K562 (cell line): ENCODE measurements at regions not wholly inside any gene's neighbourhood (a gene's known extent, or its start where the extent isn't known, plus 50 kb on each side); places are given as distances from the start of the nearest gene placed in this dataset.

Experiments used
- ATAC-seq: fragments of 200-7000 bp; cut with Tn5 transposase; 3 replicates; pipeline ENCODE4 v1.9.1; 2020; ENCODE audit warnings: moderate library complexity
- BruUV-seq: library from RNA; stranded (reverse); fragments of 400-500 nt; replicated peaks from 2 replicates; lab custom pipeline; 2021; lab: Mats Ljungman, UMichigan
- CTCF ChIA-PET: fragments of 300-600 bp; formaldehyde crosslinking; extraction: SDS; loops from one replicate; lab custom pipeline; 2021; ENCODE audit warnings: low intra/inter-chr PET ratio; lab: Yijun Ruan, JAX
- POLR2A ChIA-PET: fragments of 300-600, 350-650 bp; sonication (Branson Sonifier 250); formaldehyde crosslinking; extraction: SDS; loops from one replicate; lab custom pipeline; 2021; ENCODE audit warnings: antibody characterized with exemption, inconsistent platforms; lab: Yijun Ruan, JAX
- DNase-seq, 4 experiments: peaks; one replicate each; pipeline versions ENCODE4 v3.0.0 to v3.0.0-alpha.2; 2011 to 2018; ENCODE audit warnings: low spot score in 3 of 4, mixed read lengths in 3 of 4; ENCODE audit errors: extremely low read depth in 1 of 4
- FAIRE-seq: peaks from 2 replicates; lab custom pipeline; 2011; peaks lifted over from hg19 to GRCh38; lab: Jason Lieb, UNC
- H2AFZ ChIP-seq: 2 replicates; pipeline ENCODE4 v1.6.0; 2011; ENCODE audit warnings: low read depth, low read length, control low read depth, inconsistent platforms
- H3K27ac ChIP-seq: fragments of 200-600 bp; 3 replicates; pipeline ENCODE4 v1.8.0; 2011; ENCODE audit warnings: low read depth, mild to moderate bottlenecking, control low read depth, inconsistent platforms, low read length, moderate library complexity, mixed read lengths; ENCODE audit errors: extremely low read depth
- H3K27me3 ChIP-seq, 2 experiments: fragments of 300-600 bp in 1 of 2; 2 replicates in 1 of 2; 3 replicates in 1 of 2; pipeline versions ENCODE4 v1.6.0 to v1.8.0; 2011; ENCODE audit warnings: inconsistent platforms in 2 of 2, low read length in 2 of 2, mild to moderate bottlenecking in 1 of 2, mixed read lengths in 1 of 2, moderate library complexity in 1 of 2; ENCODE audit not compliant: control insufficient read depth in 2 of 2, insufficient read depth in 2 of 2
- H3K36me3 ChIP-seq: fragments of 300-600 bp; 3 replicates; pipeline ENCODE4 v1.8.0; 2011; ENCODE audit warnings: mild to moderate bottlenecking, low read length, inconsistent platforms; ENCODE audit not compliant: control insufficient read depth, insufficient read depth
- H3K4me1 ChIP-seq, 2 experiments: fragments of 200-600 bp in 1 of 2; replicated peaks in 1 of 2; 2 replicates in 1 of 2; 3 replicates in 1 of 2; pipeline versions ENCODE4 v1.5.1 to v1.8.0; 2011; ENCODE audit warnings: inconsistent platforms in 2 of 2, low read length in 2 of 2, mild to moderate bottlenecking in 1 of 2, mixed read lengths in 1 of 2, moderate library complexity in 1 of 2; ENCODE audit not compliant: control insufficient read depth in 2 of 2, insufficient read depth in 2 of 2
- H3K4me2 ChIP-seq: 2 replicates; pipeline ENCODE4 v1.6.1; 2011; ENCODE audit warnings: low read length, control low read depth, inconsistent platforms, mixed read lengths; ENCODE audit not compliant: insufficient read depth
- H3K4me3 ChIP-seq: fragments of 200-600 bp; sonication (generic), shearing (Covaris generic); 2 replicates; pipeline ENCODE4 v1.5.1; 2016; ENCODE audit warnings: control low read depth, inconsistent platforms
- H3K79me2 ChIP-seq: fragments of 200-600 bp; 3 replicates; pipeline ENCODE4 v1.8.0; 2011; ENCODE audit warnings: low read length, inconsistent platforms; ENCODE audit not compliant: control insufficient read depth, insufficient read depth
- H3K9ac ChIP-seq, 2 experiments: 2 replicates each; pipeline versions ENCODE4 v1.6.0 to v1.6.1; 2011; ENCODE audit warnings: low read depth in 2 of 2, low read length in 2 of 2, control low read depth in 1 of 2, inconsistent platforms in 1 of 2, mild to moderate bottlenecking in 1 of 2, mixed read lengths in 1 of 2; ENCODE audit not compliant: insufficient read depth in 1 of 2
- H3K9me1 ChIP-seq: one replicate; pipeline ENCODE4 v1.6.0; 2011; ENCODE audit warnings: inconsistent platforms, mild to moderate bottlenecking, low read length, moderate library complexity; ENCODE audit not compliant: control insufficient read depth, insufficient read depth
- H3K9me3 ChIP-seq: replicated peaks from 2 replicates; pipeline ENCODE4 v1.5.1; 2011; ENCODE audit warnings: low read depth, low read length, inconsistent platforms; ENCODE audit not compliant: control insufficient read depth, insufficient read depth
- H4K20me1 ChIP-seq: replicated peaks from 2 replicates; pipeline ENCODE4 v1.6.1; 2011; ENCODE audit warnings: low read length, inconsistent platforms, mixed read lengths; ENCODE audit not compliant: control insufficient read depth, insufficient read depth
- KAT2B ChIP-seq: IDR thresholded peaks from one replicate; pipeline ENCODE4 v1.6.1; 2012; ENCODE audit warnings: low read depth, mild to moderate bottlenecking, control low read depth, inconsistent platforms, low read length, moderate library complexity
- NEUROD1 ChIP-seq: fragments of 150-350 bp; IDR thresholded peaks from 2 replicates; pipeline ENCODE4 v1.6.1; 2014; ENCODE audit warnings: borderline replicate concordance, low read length, low read depth; ENCODE audit not compliant: partially characterized antibody
- RNF2 ChIP-seq: sonication (generic); IDR thresholded peaks from 2 replicates; pipeline ENCODE4 v1.6.1; 2016
- ZNF143 ChIP-seq: sonication (generic); formaldehyde crosslinking; IDR thresholded peaks from 2 replicates; pipeline ENCODE4 v1.9.0; 2022; ENCODE audit warnings: mild to moderate bottlenecking, missing genetic modification reagents
- ZNF324 ChIP-seq: fragments of 250-450 bp; sonication (Bioruptor Pico); IDR thresholded peaks from 2 replicates; pipeline ENCODE4 v1.4.0; 2020; ENCODE audit warnings: mild to moderate bottlenecking
- WGBS: fragments of 100-300 bp; shearing (Covaris generic); methylation state at CpG from one replicate; pipeline ENCODE4 v1.1.6; 2016; ENCODE audit warnings: low coverage, mixed read lengths; ENCODE audit not compliant: insufficient coverage; ENCODE audit errors: missing lambda C conversion rate; 5-methylcytosine and 5-hydroxymethylcytosine counted together
- in situ Hi-C: fragments of 300-500 bp; cut with MboI; formaldehyde crosslinking; loops from 4 replicates; pipeline ENCODE4 v1.15.0; 2018; ENCODE audit warnings: inconsistent platforms, mixed read lengths
- intact Hi-C: fragments of 100-400 bp; cut with micrococcal nuclease; formaldehyde crosslinking; loops from 2 replicates; pipeline ENCODE4 v1.14.2; 2022
- TF ChIP-seq, protein P1 (sequence below): fragments of 450-650 bp; IDR thresholded peaks from 2 replicates; pipeline ENCODE4 v1.6.1; 2017; ENCODE audit warnings: antibody characterized with exemption
- TF ChIP-seq, protein P2 (sequence below): sonication (generic); formaldehyde crosslinking; IDR thresholded peaks from 2 replicates; pipeline ENCODE4 v1.9.0; 2022; ENCODE audit warnings: mild to moderate bottlenecking, missing genetic modification reagents

DNA sequence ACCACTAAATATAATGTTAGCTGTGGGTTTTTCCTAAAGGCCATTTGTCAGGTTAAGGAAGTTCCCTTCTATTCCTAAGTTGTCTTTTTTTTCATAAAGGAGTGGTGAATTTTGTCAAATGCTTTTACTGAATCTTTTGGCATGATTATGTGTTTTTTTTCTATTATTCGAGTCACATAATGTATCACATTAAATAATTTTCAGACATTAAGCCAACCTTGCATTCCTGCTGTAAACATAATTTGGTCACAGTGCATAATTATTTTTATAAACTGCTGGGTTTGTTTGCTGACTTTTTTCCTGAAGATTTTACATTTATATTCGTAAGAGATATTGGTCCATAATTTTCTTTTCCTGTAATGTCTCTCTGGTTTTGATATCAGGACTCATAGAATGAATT lies 101.8 kb upstream of the SPRED1 start:
- Histone ChIP-seq H3K27ac (no peak overlapping the region), H3K4me3 (no peak overlapping the region), H2AFZ (no peak overlapping the region), H3K4me1 (no peaks in the 10 kb centered on the region), H3K9ac (no peak overlapping the region), H3K27me3 (no peaks in the 10 kb centered on the region), H3K79me2 (no peaks in the 10 kb centered on the region), H3K9me1 (no peaks in the 10 kb centered on the region), H3K4me2 (no peak overlapping the region), H3K36me3 (no peaks in the 10 kb centered on the region), H4K20me1 (no peaks in the 10 kb centered on the region), H3K9me3 (no peaks in the 10 kb centered on the region)
- no peak for FAIRE-seq
- ChIA-PET CTCF (no interaction called here), POLR2A (no interaction called here)
- no peak for ATAC-seq
- no TSS peak for BruUV-seq
- in situ Hi-C loops, result no loop called here
- 0% methylated on average over 2 of the region's 2 CpGs for WGBS
- intact Hi-C loops, result no loop called here
- no peak for DNase-seq
- TF ChIP-seq ZNF324 (peak; percentile 91), NEUROD1 (no peak)
- TF ChIP-seq, all 486 proteins: peak for 1

DNA sequence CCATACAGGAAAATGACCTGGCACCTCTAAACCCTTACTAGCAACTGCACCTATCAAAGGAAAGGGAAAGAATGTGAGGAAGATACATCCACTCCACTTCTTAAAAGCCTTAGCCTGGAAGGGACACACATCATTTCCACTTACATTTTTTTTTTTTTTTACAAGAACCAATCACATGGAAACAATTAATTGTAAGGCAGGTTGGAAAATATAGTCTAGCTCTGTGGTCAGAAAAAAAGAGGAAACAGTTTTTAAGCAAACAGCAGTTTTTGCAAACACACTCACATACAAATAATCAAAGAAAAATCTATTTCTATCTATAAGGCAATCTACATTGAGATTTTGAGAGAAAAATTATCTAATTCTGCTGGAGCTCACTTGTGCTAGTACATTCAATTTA lies 98.9 kb upstream of the SPRED1 start:
- BruUV-seq, result no TSS peak
- ChIA-PET POLR2A (no interaction called here), CTCF (interaction anchor here (0.7 kb wide), 1 partner anchor 1651 kb away, joined by 3 read pairs; no protein-coding TSS in a partner anchor)
- no peaks in the 10 kb centered on the region for H3K9me3 ChIP-seq
- H3K4me2 ChIP-seq, result no peak overlapping the region
- intact Hi-C loops, result no loop called here
- H3K4me1 ChIP-seq, result no peaks in the 10 kb centered on the region
- H3K79me2 ChIP-seq, result no peaks in the 10 kb centered on the region
- DNase-seq, result no peak
- no peak overlapping the region for H3K4me3 ChIP-seq
- H2AFZ ChIP-seq, result no peak overlapping the region
- no peaks in the 10 kb centered on the region for H3K27me3 ChIP-seq
- ATAC-seq, result no peak
- no peak overlapping the region for H3K9ac ChIP-seq
- no peaks in the 10 kb centered on the region for H3K9me1 ChIP-seq
- H3K27ac ChIP-seq, result no peak overlapping the region
- no peak for FAIRE-seq
- TF ChIP-seq, protein P1, sequence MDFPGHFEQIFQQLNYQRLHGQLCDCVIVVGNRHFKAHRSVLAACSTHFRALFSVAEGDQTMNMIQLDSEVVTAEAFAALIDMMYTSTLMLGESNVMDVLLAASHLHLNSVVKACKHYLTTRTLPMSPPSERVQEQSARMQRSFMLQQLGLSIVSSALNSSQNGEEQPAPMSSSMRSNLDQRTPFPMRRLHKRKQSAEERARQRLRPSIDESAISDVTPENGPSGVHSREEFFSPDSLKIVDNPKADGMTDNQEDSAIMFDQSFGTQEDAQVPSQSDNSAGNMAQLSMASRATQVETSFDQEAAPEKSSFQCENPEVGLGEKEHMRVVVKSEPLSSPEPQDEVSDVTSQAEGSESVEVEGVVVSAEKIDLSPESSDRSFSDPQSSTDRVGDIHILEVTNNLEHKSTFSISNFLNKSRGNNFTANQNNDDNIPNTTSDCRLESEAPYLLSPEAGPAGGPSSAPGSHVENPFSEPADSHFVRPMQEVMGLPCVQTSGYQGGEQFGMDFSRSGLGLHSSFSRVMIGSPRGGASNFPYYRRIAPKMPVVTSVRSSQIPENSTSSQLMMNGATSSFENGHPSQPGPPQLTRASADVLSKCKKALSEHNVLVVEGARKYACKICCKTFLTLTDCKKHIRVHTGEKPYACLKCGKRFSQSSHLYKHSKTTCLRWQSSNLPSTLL, result no peak
- TF ChIP-seq ZNF143 (CRISPR knock-in tag), result no peak
- TF ChIP-seq RNF2, result no peak
- no peak for TF ChIP-seq KAT2B
- TF ChIP-seq, protein P2, sequence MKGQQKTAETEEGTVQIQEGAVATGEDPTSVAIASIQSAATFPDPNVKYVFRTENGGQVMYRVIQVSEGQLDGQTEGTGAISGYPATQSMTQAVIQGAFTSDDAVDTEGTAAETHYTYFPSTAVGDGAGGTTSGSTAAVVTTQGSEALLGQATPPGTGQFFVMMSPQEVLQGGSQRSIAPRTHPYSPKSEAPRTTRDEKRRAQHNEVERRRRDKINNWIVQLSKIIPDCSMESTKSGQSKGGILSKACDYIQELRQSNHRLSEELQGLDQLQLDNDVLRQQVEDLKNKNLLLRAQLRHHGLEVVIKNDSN (CRISPR knock-in tag), result no peak
- no peaks in the 10 kb centered on the region for H3K36me3 ChIP-seq
- no peaks in the 10 kb centered on the region for H4K20me1 ChIP-seq
- in situ Hi-C loops, result no loop called here
